B cell (primary cell): ENCODE measurements at regions not wholly inside any gene's neighbourhood (a gene's known extent, or its start where the extent isn't known, plus 50 kb on each side); places are given as distances from the start of the nearest gene placed in this dataset.
A peak's percentile ranks its signal among the peaks of the same experiment; 100 is the strongest.

Experiments
- ATAC-seq: fragments of 200-7000 bp; cut with Tn5 transposase; one replicate; pipeline ENCODE4 v1.10.0; 2021; ENCODE audit warnings: low read depth, mild to moderate bottlenecking, moderate number of reproducible peaks, moderate library complexity
- CTCF ChIA-PET: fragments of 350-600 bp; sonication (Branson Sonifier 250); formaldehyde crosslinking; loops from one replicate; lab custom pipeline; 2021; ENCODE audit warnings: antibody characterized with exemption, inconsistent platforms; lab: Charles Lee
- POLR2A ChIA-PET: fragments of 350-600 bp; sonication (Branson Sonifier 250); formaldehyde crosslinking; loops from one replicate; lab custom pipeline; 2021; ENCODE audit warnings: antibody characterized with exemption; lab: Charles Lee
- DNase-seq: peaks from one replicate; pipeline ENCODE4 v3.0.0; 2013
- H2AFZ ChIP-seq: 2 replicates; pipeline ENCODE4 v1.6.1; 2012; ENCODE audit warnings: mild to moderate bottlenecking, low read depth, low read length; ENCODE audit not compliant: insufficient read depth, poor library complexity, severe bottlenecking
- H3K27ac ChIP-seq, 2 donors: 1 replicate in 1 of 2; 2 replicates in 1 of 2; pipeline ENCODE4 v1.5.1; 2012 to 2013; ENCODE audit warnings: low read length in 2 of 2, mild to moderate bottlenecking in 2 of 2, moderate library complexity in 1 of 2
- H3K27me3 ChIP-seq, 4 experiments: fragments of 200-600 bp in 1 of 4; sonication (generic) in 1 of 4; replicated peaks in 1 of 4; 1 replicate in 2 of 4; 2 replicates in 2 of 4; pipeline versions ENCODE4 v1.6.1 to v1.7.0; 2013 to 2016; ENCODE audit warnings: low read length in 3 of 4, mild to moderate bottlenecking in 2 of 4, mixed read lengths in 1 of 4, moderate library complexity in 1 of 4; ENCODE audit not compliant: insufficient read depth in 4 of 4, control insufficient read depth in 3 of 4; ENCODE audit errors: control extremely low read depth in 1 of 4
- H3K36me3 ChIP-seq, 2 experiments: replicated peaks in 1 of 2; 1 replicate in 1 of 2; 2 replicates in 1 of 2; pipeline versions ENCODE4 v1.6.1 to v1.7.1; 2013; ENCODE audit warnings: low read length in 1 of 2; ENCODE audit not compliant: insufficient read depth in 2 of 2, control insufficient read depth in 1 of 2; ENCODE audit errors: control extremely low read depth in 1 of 2, extremely low read depth in 1 of 2
- H3K4me1 ChIP-seq, 2 donors: fragments of 200-600 bp in 1 of 2; sonication (generic) in 1 of 2; 1 replicate in 1 of 2; 2 replicates in 1 of 2; pipeline versions ENCODE4 v1.5.1 to v1.6.1; 2013 to 2017; ENCODE audit warnings: low read length in 2 of 2; ENCODE audit not compliant: control insufficient read depth in 2 of 2, insufficient read depth in 2 of 2
- H3K4me2 ChIP-seq: replicated peaks from 2 replicates; pipeline ENCODE3; 2012; ENCODE audit warnings: mild to moderate bottlenecking, low read depth, low read length; ENCODE audit not compliant: poor library complexity, severe bottlenecking
- H3K4me3 ChIP-seq, 5 experiments: fragments of 200-600 bp in 1 of 5; sonication (generic) in 1 of 5; 1 replicate in 3 of 5; 2 replicates in 2 of 5; pipeline versions ENCODE4 v1.5.1 to v1.7.0; 2011 to 2016; ENCODE audit warnings: low read length in 4 of 5, mild to moderate bottlenecking in 4 of 5, low read depth in 2 of 5, control low read depth in 1 of 5, moderate library complexity in 1 of 5; ENCODE audit not compliant: insufficient read depth in 1 of 5; ENCODE audit errors: control extremely low read depth in 1 of 5, extremely low read depth in 1 of 5
- H3K79me2 ChIP-seq: fragments of 200-600 bp; sonication (generic); one replicate; pipeline ENCODE4 v1.6.0; 2016; ENCODE audit warnings: low read length; ENCODE audit not compliant: control insufficient read depth, insufficient read depth
- H3K9ac ChIP-seq: fragments of 200-600 bp; sonication (generic); 2 replicates; pipeline ENCODE4 v1.6.1; 2017; ENCODE audit warnings: mild to moderate bottlenecking, low read length, moderate library complexity
- H3K9me3 ChIP-seq, 3 donors: one replicate each; pipeline versions ENCODE4 v1.6.1 to v1.7.1; 2013; ENCODE audit warnings: low read length in 2 of 3; ENCODE audit not compliant: control insufficient read depth in 2 of 3, insufficient read depth in 1 of 3; ENCODE audit errors: control extremely low read depth in 1 of 3
- H4K20me1 ChIP-seq: 2 replicates; pipeline ENCODE4 v1.6.0; 2012; ENCODE audit warnings: mild to moderate bottlenecking, low read length; ENCODE audit not compliant: insufficient read depth, control insufficient read depth, poor library complexity, severe bottlenecking
- H3K27ac Mint-ChIP-seq: one replicate; pipeline ENCODE4 v1.8.0; 2021; ENCODE audit warnings: mixed read lengths
- H3K27me3 Mint-ChIP-seq: one replicate; pipeline ENCODE4 v1.8.0; 2021; ENCODE audit warnings: mixed read lengths
- H3K4me1 Mint-ChIP-seq: one replicate; pipeline ENCODE4 v1.8.0; 2021; ENCODE audit warnings: mixed read lengths
- H3K4me3 Mint-ChIP-seq: one replicate; pipeline ENCODE4 v1.8.0; 2021; ENCODE audit warnings: mixed read lengths
- H3K9me3 Mint-ChIP-seq: one replicate; pipeline ENCODE4 v1.8.0; 2022; ENCODE audit warnings: mixed read lengths; ENCODE audit not compliant: insufficient read depth
- CTCF ChIP-seq: fragments of 200-600 bp; IDR thresholded peaks from one replicate; pipeline ENCODE4 v1.8.0; 2022; ENCODE audit warnings: antibody characterized with exemption, mild to moderate bottlenecking
- EZH2 ChIP-seq: IDR thresholded peaks from 2 replicates; pipeline ENCODE4 v1.6.1; 2012; ENCODE audit warnings: borderline replicate concordance, low read depth, mild to moderate bottlenecking, moderate library complexity, low read length; ENCODE audit not compliant: insufficient read depth, poor library complexity, severe bottlenecking
- WGBS: methylation state at CpG from one replicate; pipeline ENCODE4 v1.1.5; 2013; ENCODE audit warnings: missing lambda C conversion rate; ENCODE audit not compliant: insufficient coverage; 5-methylcytosine and 5-hydroxymethylcytosine counted together
- intact Hi-C: fragments of 100-400 bp; cut with micrococcal nuclease; formaldehyde crosslinking; loops from one replicate; pipeline ENCODE4 v1.10.0; 2022

GRCh38 chr1:194227161-194227560 lies 1040.7 kb upstream of the B3GALT2 start:
- WGBS: no CpG with 5 or more reads among the region's 1 CpG
- no peak overlapping the region for H3K27ac Mint-ChIP-seq

GRCh38 chr1:194225821-194226220 lies 1039.4 kb upstream of the B3GALT2 start:
- peak; percentile 39 for DNase-seq
- CTCF ChIA-PET: interaction anchor here (1.0 kb wide), 1 partner anchor 10 kb away, joined by 3 read pairs; no protein-coding TSS in a partner anchor
- no peak overlapping the region for H3K4me3 ChIP-seq
- TF ChIP-seq CTCF: no peak
- peaks cover 31% of the 10 kb centered on the region for H3K27me3 Mint-ChIP-seq
- no peaks in the 10 kb centered on the region for H3K9me3 Mint-ChIP-seq
- no peaks in the 10 kb centered on the region for H3K36me3 ChIP-seq
- peak; percentile 33 for ATAC-seq
- no peaks in the 10 kb centered on the region for H3K79me2 ChIP-seq
- no peaks in the 10 kb centered on the region for H4K20me1 ChIP-seq
- H3K4me3 Mint-ChIP-seq: no peak overlapping the region
- H3K4me1 ChIP-seq: peaks cover 6 to 10% of the 10 kb centered on the region in 2 donors
- peak overlapping the region; percentile 5 for H3K4me2 ChIP-seq
- peaks cover 10% of the 10 kb centered on the region for H3K4me1 Mint-ChIP-seq
- H2AFZ ChIP-seq: no peak overlapping the region
- peaks cover 0 to 32% (median 11%) of the 10 kb centered on the region in 4 experiments for H3K27me3 ChIP-seq
- peaks cover 6 to 20% (median 11%) of the 10 kb centered on the region in 3 donors for H3K9me3 ChIP-seq
- H3K9ac ChIP-seq: no peak overlapping the region
- POLR2A ChIA-PET: interaction anchor here (0.7 kb wide), 1 partner anchor 369 kb away, joined by 3 read pairs; no protein-coding TSS in a partner anchor
- H3K27ac ChIP-seq: no peak overlapping the region
- intact Hi-C loops: loop anchor here (5.0 kb wide), 1 partner anchor 56 kb away; no protein-coding TSS in a partner anchor
- H3K27ac Mint-ChIP-seq: no peak overlapping the region
- WGBS: no CpG with 5 or more reads among the region's 2 CpGs

More at GRCh38 chr1:194227161-194227560, 1040.7 kb upstream of the B3GALT2 start:
- Histone ChIP-seq H3K9me3 (peaks cover 6 to 18% (median 12%) of the 10 kb centered on the region in 3 donors), H3K4me3 (no peak overlapping the region), H3K4me2 (no peak overlapping the region), H3K27ac (no peak overlapping the region), H3K9ac (no peak overlapping the region), H4K20me1 (no peaks in the 10 kb centered on the region), H3K27me3 (peaks cover 0 to 36% (median 12%) of the 10 kb centered on the region in 4 experiments), H3K4me1 (peaks cover 6 to 10% of the 10 kb centered on the region in 2 donors), H3K36me3 (no peaks in the 10 kb centered on the region), H3K79me2 (no peaks in the 10 kb centered on the region), H2AFZ (no peak overlapping the region)
- DNase-seq (no peak), ATAC-seq (no peak)
- no peaks in the 10 kb centered on the region for H3K9me3 Mint-ChIP-seq
- no peak overlapping the region for H3K4me3 Mint-ChIP-seq
- intact Hi-C loops: loop anchor here (5.0 kb wide), 1 partner anchor 55 kb away; no protein-coding TSS in a partner anchor
- CTCF ChIA-PET: no interaction called here
- peaks cover 27% of the 10 kb centered on the region for H3K27me3 Mint-ChIP-seq
- H3K4me1 Mint-ChIP-seq: peaks cover 10% of the 10 kb centered on the region
- TF ChIP-seq EZH2 (no peak), CTCF (no peak)
- POLR2A ChIA-PET: no interaction called here
